GM21825 (cell line): ENCODE measurements at regions not wholly inside any gene's neighbourhood (a gene's known extent, or its start where the extent isn't known, plus 50 kb on each side); places are given as distances from the start of the nearest gene placed in this dataset.

Experiments
- ATAC-seq: cut with Tn5 transposase; IDR thresholded peaks from one replicate; pipeline ENCODE4 v1.9.1; 2021; ENCODE audit warnings: mild to moderate bottlenecking, moderate library complexity; ENCODE audit not compliant: unreplicated experiment

GRCh38 chr3:177992993-177993970 is 543.0 kb upstream of the KCNMB2 start:
- no peak for ATAC-seq

- no peak for ATAC-seq
These were observed 541.3 kb upstream of the KCNMB2 start for GRCh38 chr3:177994976-177995375.

- no peak for ATAC-seq
These were observed 540.7 kb upstream of the KCNMB2 start for GRCh38 chr3:177995381-177996085.

GRCh38 chr3:178001670-178002101 is 534.5 kb upstream of the KCNMB2 start:
- peak; percentile 91 for ATAC-seq

- ATAC-seq: no peak
These were observed 534.1 kb upstream of the KCNMB2 start for GRCh38 chr3:178002113-178002512.

- no peak for ATAC-seq
These were observed 532.5 kb upstream of the KCNMB2 start for GRCh38 chr3:178003756-178004155.

- no peak for ATAC-seq
These were observed 530.3 kb upstream of the KCNMB2 start for GRCh38 chr3:178005961-178006360.

GRCh38 chr3:178010306-178010705 is 525.9 kb upstream of the KCNMB2 start:
- ATAC-seq: no peak

- no peak for ATAC-seq
These were observed 516.6 kb upstream of the KCNMB2 start for GRCh38 chr3:178019645-178020044.

GRCh38 chr3:178022599-178022998 is 513.6 kb upstream of the KCNMB2 start:
- no peak for ATAC-seq

- ATAC-seq: no peak
These were observed 507.3 kb upstream of the KCNMB2 start for GRCh38 chr3:178028933-178029332.

- no peak for ATAC-seq
These were observed 499.6 kb upstream of the KCNMB2 start for GRCh38 chr3:178036451-178037144.

GRCh38 chr3:178041931-178042330 is 494.3 kb upstream of the KCNMB2 start:
- no peak for ATAC-seq

GRCh38 chr3:178042376-178042775 is 493.9 kb upstream of the KCNMB2 start:
- ATAC-seq: no peak

GRCh38 chr3:178043084-178043483 is 493.2 kb upstream of the KCNMB2 start:
- ATAC-seq: no peak

- ATAC-seq: no peak
These were observed 491.9 kb upstream of the KCNMB2 start for GRCh38 chr3:178044320-178044719.

GRCh38 chr3:178047496-178047895 is 488.7 kb upstream of the KCNMB2 start:
- no peak for ATAC-seq

- no peak for ATAC-seq
These were observed 487.5 kb upstream of the KCNMB2 start for GRCh38 chr3:178048768-178049167.

GRCh38 chr3:178054471-178054870 is 481.8 kb upstream of the KCNMB2 start:
- no peak for ATAC-seq

GRCh38 chr3:178055939-178056338 is 480.3 kb upstream of the KCNMB2 start:
- ATAC-seq: no peak

- ATAC-seq: no peak
These were observed 479.4 kb upstream of the KCNMB2 start for GRCh38 chr3:178056868-178057267.
